Activated naive CD8-positive, alpha-beta T cell treated with anti-CD3 and anti-CD28 coated beads for 36 hours (primary cell): ENCODE measurements at regions not wholly inside any gene's neighbourhood (a gene's known extent, or its start where the extent isn't known, plus 50 kb on each side); places are given as distances from the start of the nearest gene placed in this dataset.
A peak's percentile ranks its signal among the peaks of the same experiment; 100 is the strongest.

Source experiments
- DNase-seq: peaks from one replicate; pipeline ENCODE4 v3.0.0; 2021
- H3K27ac Mint-ChIP-seq: one replicate; pipeline ENCODE4 v1.8.0; 2022; ENCODE audit warnings: mild to moderate bottlenecking, moderate library complexity, mixed read lengths
- H3K27me3 Mint-ChIP-seq: one replicate; pipeline ENCODE4 v1.8.0; 2022; ENCODE audit warnings: mild to moderate bottlenecking, mixed read lengths
- H3K36me3 Mint-ChIP-seq: one replicate; pipeline ENCODE4 v1.8.0; 2021; ENCODE audit warnings: mild to moderate bottlenecking, mixed read lengths
- H3K4me1 Mint-ChIP-seq: one replicate; pipeline ENCODE4 v1.8.0; 2021; ENCODE audit warnings: mixed read lengths
- H3K4me3 Mint-ChIP-seq: one replicate; pipeline ENCODE4 v1.8.0; 2022; ENCODE audit warnings: mild to moderate bottlenecking, moderate library complexity, mixed read lengths
- H3K9me3 Mint-ChIP-seq: one replicate; pipeline ENCODE4 v1.8.0; 2022; ENCODE audit warnings: mixed read lengths

DNA sequence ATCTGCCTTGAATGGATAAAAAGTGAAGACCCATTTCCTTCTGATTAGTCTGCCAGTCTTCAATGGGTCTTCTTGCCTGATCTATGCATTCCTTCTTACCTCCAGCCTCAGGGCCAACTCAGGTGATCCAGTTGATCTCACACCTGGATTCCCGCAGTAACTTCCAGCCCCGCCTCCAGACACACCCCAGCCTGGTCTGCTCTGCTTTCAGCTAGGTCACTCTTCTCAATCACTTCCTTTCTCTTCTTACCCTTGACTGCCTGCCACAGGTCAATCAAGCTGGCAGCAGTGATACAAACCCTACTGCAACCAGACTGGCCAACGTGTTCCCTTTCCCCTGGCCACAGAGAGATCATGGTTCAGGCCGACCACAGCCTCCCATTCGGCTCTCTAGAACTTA is 263.6 kb downstream of the ZNF516 start:
- Mint-ChIP-seq H3K36me3 (no peaks in the 10 kb centered on the region), H3K27ac (no peak overlapping the region), H3K4me1 (no peaks in the 10 kb centered on the region), H3K4me3 (no peak overlapping the region), H3K9me3 (no peaks in the 10 kb centered on the region), H3K27me3 (peaks cover 14% of the 10 kb centered on the region)
- DNase-seq, result no peak

GRCh38 chr18:76230791-76231190 is 264.3 kb downstream of the ZNF516 start:
- no peak for DNase-seq
- Mint-ChIP-seq H3K4me1 (no peaks in the 10 kb centered on the region), H3K9me3 (no peaks in the 10 kb centered on the region), H3K27ac (no peak overlapping the region), H3K27me3 (peaks cover 10% of the 10 kb centered on the region), H3K4me3 (no peak overlapping the region), H3K36me3 (no peaks in the 10 kb centered on the region)

DNA sequence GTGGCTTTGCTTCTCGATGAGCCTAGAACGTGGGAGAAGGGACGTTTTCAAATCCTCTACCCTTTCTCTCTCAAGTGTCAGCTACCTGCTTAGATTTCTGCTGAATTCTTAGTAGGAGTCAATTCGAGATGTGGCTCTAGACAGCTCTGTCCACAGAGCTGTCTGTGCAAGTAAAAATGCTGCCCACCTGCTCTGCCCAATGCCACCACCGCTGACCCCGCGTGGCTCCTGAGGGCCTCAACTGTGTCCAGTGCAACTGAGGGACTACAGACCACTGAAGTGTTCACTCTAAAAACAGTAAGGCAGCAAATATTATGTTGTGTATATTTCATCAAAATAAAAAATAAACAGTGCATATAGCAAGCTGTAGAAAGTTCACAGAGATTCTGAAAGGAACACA is 266.3 kb downstream of the ZNF516 start:
- Mint-ChIP-seq H3K4me1 (no peaks in the 10 kb centered on the region), H3K27ac (no peak overlapping the region), H3K36me3 (no peaks in the 10 kb centered on the region), H3K27me3 (peaks cover 4% of the 10 kb centered on the region), H3K4me3 (no peak overlapping the region), H3K9me3 (no peaks in the 10 kb centered on the region)
- DNase-seq, result no peak

DNA sequence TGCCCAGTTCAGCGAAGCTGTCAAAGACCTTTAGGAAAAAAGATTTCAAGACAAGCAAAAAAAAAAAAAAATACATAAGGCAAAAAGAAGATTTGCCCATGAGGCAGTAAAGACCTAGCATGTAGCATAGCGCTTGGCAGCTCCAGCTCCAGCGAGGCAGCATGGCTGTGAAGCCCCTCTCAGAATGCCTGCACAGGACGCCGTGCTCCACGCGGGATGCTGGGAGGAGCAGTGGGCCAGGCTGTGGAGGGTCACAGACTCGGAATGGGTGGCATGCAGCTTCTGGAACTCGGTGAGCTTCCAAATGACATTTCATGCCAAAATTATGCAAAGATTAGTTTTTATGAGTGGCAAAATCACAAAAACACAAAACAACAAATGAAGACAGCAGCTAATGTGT is 267.3 kb downstream of the ZNF516 start:
- no peaks in the 10 kb centered on the region for H3K4me1 Mint-ChIP-seq
- no peak overlapping the region for H3K4me3 Mint-ChIP-seq
- DNase-seq, result no peak
- H3K36me3 Mint-ChIP-seq, result no peaks in the 10 kb centered on the region
- H3K27ac Mint-ChIP-seq, result no peak overlapping the region
- H3K27me3 Mint-ChIP-seq, result no peaks in the 10 kb centered on the region
- no peaks in the 10 kb centered on the region for H3K9me3 Mint-ChIP-seq

DNA sequence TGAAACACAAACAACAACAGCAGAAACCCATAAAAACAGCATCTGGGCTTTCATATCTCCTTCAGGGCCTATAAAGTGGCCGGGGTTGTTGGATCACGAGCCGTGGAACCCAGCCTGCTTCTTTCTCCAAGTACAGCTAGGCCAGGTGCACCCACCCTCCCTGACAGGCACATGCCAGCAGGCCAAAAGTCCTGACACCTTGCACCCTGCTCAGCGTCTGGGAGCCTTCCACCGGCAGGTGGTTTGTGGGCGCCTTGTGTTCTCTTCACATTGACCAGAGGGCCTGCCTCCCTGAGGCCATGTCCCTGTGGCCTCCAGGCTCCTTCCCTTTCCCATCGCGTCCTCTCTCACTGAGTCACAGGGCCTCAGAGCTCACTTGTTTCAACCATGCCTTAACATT is 271.6 kb downstream of the ZNF516 start:
- DNase-seq, result no peak
- Mint-ChIP-seq H3K4me3 (no peak overlapping the region), H3K36me3 (no peaks in the 10 kb centered on the region), H3K27me3 (no peaks in the 10 kb centered on the region), H3K9me3 (no peaks in the 10 kb centered on the region), H3K27ac (no peak overlapping the region), H3K4me1 (no peaks in the 10 kb centered on the region)

GRCh38 chr18:76219023-76219422 is 276.0 kb downstream of the ZNF516 start:
- no peak for DNase-seq
- Mint-ChIP-seq H3K4me1 (peaks cover 2% of the 10 kb centered on the region), H3K9me3 (no peaks in the 10 kb centered on the region)

GRCh38 chr18:76216096-76216495 is 278.9 kb downstream of the ZNF516 start:
- DNase-seq, result no peak
- H3K4me1 Mint-ChIP-seq, result peaks cover 11% of the 10 kb centered on the region
- H3K4me3 Mint-ChIP-seq, result no peak overlapping the region
- no peak overlapping the region for H3K27ac Mint-ChIP-seq
- H3K36me3 Mint-ChIP-seq, result no peaks in the 10 kb centered on the region
- H3K9me3 Mint-ChIP-seq, result no peaks in the 10 kb centered on the region
- peaks cover 4% of the 10 kb centered on the region for H3K27me3 Mint-ChIP-seq

More at GRCh38 chr18:76219023-76219422, 276.0 kb downstream of the ZNF516 start:
- Mint-ChIP-seq H3K27ac (no peak overlapping the region), H3K27me3 (no peaks in the 10 kb centered on the region), H3K36me3 (no peaks in the 10 kb centered on the region), H3K4me3 (no peak overlapping the region)

GRCh38 chr18:76213991-76214390 is 281.1 kb downstream of the ZNF516 start:
- Mint-ChIP-seq H3K36me3 (no peaks in the 10 kb centered on the region), H3K9me3 (no peaks in the 10 kb centered on the region), H3K4me1 (peaks cover 16% of the 10 kb centered on the region), H3K27ac (no peak overlapping the region), H3K27me3 (peaks cover 17% of the 10 kb centered on the region), H3K4me3 (no peak overlapping the region)
- DNase-seq, result no peak

DNA sequence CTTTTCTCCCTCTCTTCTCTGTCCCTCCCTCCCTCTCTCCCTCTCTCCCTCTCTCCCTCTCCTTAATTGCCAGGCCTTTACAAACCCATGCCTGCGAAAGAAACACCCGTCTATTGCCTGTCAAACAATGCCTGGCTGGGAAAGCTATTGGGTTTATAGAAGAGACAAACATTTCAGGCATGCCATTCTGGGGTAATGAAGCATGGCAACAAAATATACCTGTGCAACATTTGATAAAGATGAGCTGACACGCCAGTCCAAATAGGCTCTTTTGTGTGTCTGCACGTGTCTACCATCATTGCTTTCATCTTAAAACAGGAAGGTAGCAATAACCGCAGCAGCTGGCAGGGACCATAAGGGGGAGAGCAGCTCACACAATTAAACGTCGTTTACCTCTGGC is 282.1 kb downstream of the ZNF516 start:
- Mint-ChIP-seq H3K36me3 (no peaks in the 10 kb centered on the region), H3K4me1 (peaks cover 18% of the 10 kb centered on the region), H3K4me3 (no peak overlapping the region), H3K27ac (no peak overlapping the region), H3K9me3 (no peaks in the 10 kb centered on the region), H3K27me3 (peaks cover 24% of the 10 kb centered on the region)
- no peak for DNase-seq

DNA sequence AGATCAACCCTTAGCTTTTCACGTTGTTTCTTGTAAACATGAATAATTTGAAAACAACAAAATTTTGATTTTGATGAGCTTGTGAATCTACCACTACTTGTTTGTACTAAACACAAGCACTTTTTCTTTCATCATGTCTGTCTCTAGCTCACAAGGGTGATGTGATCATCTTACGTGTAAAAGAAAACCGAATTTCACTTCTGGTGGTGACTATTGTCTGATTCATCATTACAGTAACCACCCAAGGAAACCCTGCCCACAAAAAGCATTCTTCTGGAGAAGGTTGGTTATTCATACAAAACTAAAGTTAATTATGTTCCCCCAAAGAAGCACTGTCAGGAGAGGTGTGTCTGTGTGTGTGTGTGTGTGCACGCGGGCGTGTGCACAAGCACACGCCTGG is 285.4 kb downstream of the ZNF516 start:
- no peak overlapping the region for H3K27ac Mint-ChIP-seq
- H3K9me3 Mint-ChIP-seq, result no peaks in the 10 kb centered on the region
- peaks cover 31% of the 10 kb centered on the region for H3K27me3 Mint-ChIP-seq
- no peak overlapping the region for H3K4me3 Mint-ChIP-seq
- no peak for DNase-seq
- peaks cover 18% of the 10 kb centered on the region for H3K4me1 Mint-ChIP-seq
- H3K36me3 Mint-ChIP-seq, result no peaks in the 10 kb centered on the region

DNA sequence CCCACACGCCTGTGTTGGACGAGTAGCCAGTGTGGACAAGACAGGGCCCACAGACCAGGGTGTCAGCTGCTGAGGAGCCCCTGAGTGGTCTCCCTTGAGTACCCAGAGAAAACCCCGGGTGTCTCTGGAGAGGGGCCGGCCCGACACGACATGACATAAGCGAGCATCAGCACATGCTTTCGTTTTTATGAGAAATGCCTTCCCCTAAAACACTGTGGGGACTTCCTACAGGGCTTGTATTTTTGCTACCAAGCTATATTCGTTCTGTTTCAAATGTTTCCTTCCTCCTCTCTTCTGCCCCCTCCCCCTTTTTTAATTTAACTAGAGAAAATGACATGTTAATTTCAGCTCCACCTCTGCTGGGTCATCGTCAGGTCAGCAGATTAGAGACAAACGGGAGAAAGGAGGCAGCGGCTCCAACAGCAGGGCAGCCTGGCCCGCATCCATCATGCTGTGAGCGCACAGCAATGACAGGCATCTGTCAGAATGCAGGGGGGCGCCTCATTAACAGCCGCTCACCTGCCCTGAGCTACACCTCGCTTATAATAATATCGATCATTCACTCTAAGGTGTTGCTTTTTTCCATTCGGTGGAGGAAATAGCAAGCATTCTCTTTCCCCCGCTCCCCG is 286.2 kb downstream of the ZNF516 start:
- DNase-seq, result no peak
- Mint-ChIP-seq H3K27me3 (peaks cover 31% of the 10 kb centered on the region), H3K27ac (peak overlapping the region; percentile 79), H3K4me3 (peak overlapping the region; percentile 49), H3K4me1 (peaks cover 16% of the 10 kb centered on the region), H3K9me3 (no peaks in the 10 kb centered on the region), H3K36me3 (no peaks in the 10 kb centered on the region)

- no peak overlapping the region for H3K27ac Mint-ChIP-seq
- no peaks in the 10 kb centered on the region for H3K36me3 Mint-ChIP-seq
- DNase-seq, result no peak
- H3K27me3 Mint-ChIP-seq, result peaks cover 34% of the 10 kb centered on the region
- H3K9me3 Mint-ChIP-seq, result no peaks in the 10 kb centered on the region
- no peak overlapping the region for H3K4me3 Mint-ChIP-seq
- H3K4me1 Mint-ChIP-seq, result peaks cover 8% of the 10 kb centered on the region
Measured at GRCh38 chr18:76205906-76206305, 289.1 kb downstream of the ZNF516 start.

DNA sequence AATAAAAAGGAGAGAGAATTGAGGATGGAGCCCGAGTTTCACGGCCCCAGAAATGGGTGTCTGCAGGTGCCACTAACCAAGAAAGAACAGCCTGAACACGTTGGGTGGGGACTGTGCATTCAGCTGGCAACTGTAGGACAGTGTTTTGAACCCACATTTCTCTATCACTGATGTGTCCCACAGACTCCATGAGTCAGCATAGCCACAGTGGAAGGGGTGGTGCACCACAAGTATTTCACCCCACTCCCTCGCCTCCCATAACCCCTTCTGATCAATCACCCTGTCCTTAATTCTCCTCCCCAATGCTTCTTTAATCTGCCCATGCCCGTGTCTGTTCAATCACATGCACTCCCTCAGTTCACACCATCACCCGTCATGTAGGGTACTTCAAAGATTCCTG is 291.5 kb downstream of the ZNF516 start:
- Mint-ChIP-seq H3K27me3 (peaks cover 25% of the 10 kb centered on the region), H3K4me3 (no peak overlapping the region), H3K36me3 (no peaks in the 10 kb centered on the region), H3K9me3 (no peaks in the 10 kb centered on the region), H3K27ac (no peak overlapping the region), H3K4me1 (no peaks in the 10 kb centered on the region)
- DNase-seq, result no peak

DNA sequence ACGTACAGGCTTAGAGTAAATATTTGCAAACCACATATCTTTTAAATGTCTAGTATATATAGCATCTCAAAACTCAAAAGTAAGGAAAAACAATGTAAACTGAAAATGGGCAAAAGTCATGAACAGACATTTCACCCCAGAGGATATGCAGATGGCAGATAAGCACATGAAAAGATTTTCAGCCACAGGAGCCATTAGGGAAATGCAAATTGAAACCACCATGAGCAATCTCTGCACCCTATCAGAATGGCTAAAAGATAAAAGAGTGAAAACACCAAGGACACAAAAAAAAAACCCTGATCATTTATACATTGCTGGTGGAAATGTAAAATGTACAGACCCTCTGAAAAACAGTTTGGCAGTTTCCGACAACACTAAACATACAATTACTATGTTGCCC is 292.7 kb downstream of the ZNF516 start:
- Mint-ChIP-seq H3K4me3 (no peak overlapping the region), H3K4me1 (no peaks in the 10 kb centered on the region), H3K27ac (no peak overlapping the region), H3K27me3 (peaks cover 28% of the 10 kb centered on the region), H3K36me3 (no peaks in the 10 kb centered on the region), H3K9me3 (no peaks in the 10 kb centered on the region)
- DNase-seq, result no peak

DNA sequence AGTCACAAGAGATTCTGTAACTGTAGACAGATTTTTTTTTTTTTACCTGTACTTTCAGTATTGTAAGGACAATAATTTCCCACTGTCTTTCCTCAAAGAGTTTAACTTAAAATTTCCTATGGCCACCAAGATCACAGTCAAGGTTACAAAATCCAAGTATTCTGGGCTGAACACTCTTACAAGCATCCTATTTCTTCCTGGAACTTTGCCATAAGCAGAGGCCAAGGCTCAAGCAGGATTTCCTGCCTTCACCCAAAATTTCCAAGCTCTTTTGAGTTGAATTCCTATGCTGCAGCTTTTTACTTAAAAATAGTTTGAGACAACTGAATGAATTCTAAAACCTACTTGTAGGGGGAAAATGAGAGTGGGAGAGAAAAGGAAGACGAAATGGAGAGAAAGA is 299.4 kb downstream of the ZNF516 start:
- Mint-ChIP-seq H3K4me1 (no peaks in the 10 kb centered on the region), H3K27ac (no peak overlapping the region), H3K27me3 (peaks cover 34% of the 10 kb centered on the region), H3K4me3 (no peak overlapping the region), H3K36me3 (no peaks in the 10 kb centered on the region), H3K9me3 (peaks cover 7% of the 10 kb centered on the region)
- DNase-seq, result no peak

DNA sequence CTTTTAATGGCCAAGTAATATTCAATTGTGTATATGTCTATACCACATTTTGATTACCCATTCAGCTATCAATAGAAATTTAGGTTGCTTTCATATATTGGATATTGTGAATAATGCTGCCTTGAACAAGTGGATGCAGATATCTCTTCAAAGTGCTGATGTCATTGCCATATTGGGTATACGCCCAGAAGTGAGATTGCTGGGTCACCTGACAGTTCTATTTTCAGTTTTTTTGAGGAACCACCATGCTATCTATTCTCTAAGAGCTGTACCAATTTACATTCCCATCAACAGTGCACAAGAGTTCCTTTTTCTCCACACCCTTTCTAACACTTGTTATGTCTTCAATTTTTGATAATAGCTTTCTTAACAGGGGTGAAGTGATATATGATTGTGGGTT is 306.9 kb downstream of the ZNF516 start:
- H3K4me3 Mint-ChIP-seq, result no peak overlapping the region
- peaks cover 13% of the 10 kb centered on the region for H3K27me3 Mint-ChIP-seq
- H3K4me1 Mint-ChIP-seq, result no peaks in the 10 kb centered on the region
- no peak for DNase-seq
- H3K36me3 Mint-ChIP-seq, result no peaks in the 10 kb centered on the region
- no peak overlapping the region for H3K27ac Mint-ChIP-seq
- H3K9me3 Mint-ChIP-seq, result peaks cover 9% of the 10 kb centered on the region
